Prostate gland (tissue), 2 donors: ENCODE measurements at regions not wholly inside any gene's neighbourhood (a gene's known extent, or its start where the extent isn't known, plus 50 kb on each side); places are given as distances from the start of the nearest gene placed in this dataset.

Experiments
- CTCF ChIP-seq, 4 experiments: fragments of 200-600 bp in 2 of 4; fragments of 450-650 bp in 2 of 4; sonication (generic) in 2 of 4; IDR thresholded peaks; 1 replicate in 3 of 4; 2 replicates in 1 of 4; pipeline ENCODE4 v1.5.1; 2016 to 2019; ENCODE audit warnings: antibody characterized with exemption in 4 of 4, mild to moderate bottlenecking in 2 of 4, moderate library complexity in 2 of 4
- POLR2AphosphoS5 ChIP-seq: sonication (generic); formaldehyde crosslinking; IDR thresholded peaks from one replicate; pipeline ENCODE4 v1.6.1; 2017; ENCODE audit warnings: antibody characterized with exemption

- no peak for TF ChIP-seq CTCF (IDR thresholded peaks at IDR 0.05)
- TF ChIP-seq POLR2AphosphoS5, result no peak
These were observed 625.4 kb downstream of the PTPRC start for GRCh38 chr1:199264283-199264682.
